ENCODE measurements at regions not wholly inside any gene's neighbourhood (a gene's known extent, or its start where the extent isn't known, plus 50 kb on each side); places are given as distances from the start of the nearest gene placed in this dataset.

DNA sequence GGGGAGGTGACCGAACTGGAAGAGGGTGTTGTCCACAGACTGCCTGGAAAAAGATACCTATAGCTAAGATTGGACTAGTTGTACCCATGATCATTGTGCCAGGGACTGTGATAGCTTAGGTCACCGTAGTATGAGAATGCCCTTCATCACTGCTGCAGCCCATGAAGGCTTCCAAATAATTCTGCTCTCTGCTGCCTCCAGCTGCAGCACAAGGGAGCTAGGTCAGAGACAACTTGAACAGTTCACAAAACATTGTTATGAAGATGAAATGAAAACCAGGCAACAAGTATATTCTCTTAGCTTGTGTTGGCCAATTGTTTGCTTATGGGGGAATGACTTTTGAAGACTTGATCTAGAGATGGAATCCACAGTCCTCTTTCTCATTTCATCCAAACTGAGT, 246.7 kb downstream of the MRPL39 start:
- Histone ChIP-seq H3K79me2 (ENCODE audit: low read length) (no peaks in the 10 kb centered on the region), H3K4me2 (ENCODE audit: low read length) (no peak overlapping the region), H4K20me1 (ENCODE audit: insufficient read depth, low read length) (no peaks in the 10 kb centered on the region), H3K4me1 (ENCODE audit: low read length) (peaks cover 24% of the 10 kb centered on the region), H3K36me3 (replicated peaks; ENCODE audit: low read depth, low read length) (no peaks in the 10 kb centered on the region), H3K4me3 (ENCODE audit: low read length) (no peak overlapping the region), H3K9me3 (ENCODE audit: insufficient read depth, low read length) (no peaks in the 10 kb centered on the region), H3K9ac (ENCODE audit: low read length) (no peak overlapping the region), H3K27me3 (ENCODE audit: low read depth, low read length) (no peaks in the 10 kb centered on the region), H3K27ac (ENCODE audit: low read length) (no peak overlapping the region), H2AFZ (ENCODE audit: low read depth, low read length) (no peak overlapping the region)
- TF ChIP-seq, protein P1, sequence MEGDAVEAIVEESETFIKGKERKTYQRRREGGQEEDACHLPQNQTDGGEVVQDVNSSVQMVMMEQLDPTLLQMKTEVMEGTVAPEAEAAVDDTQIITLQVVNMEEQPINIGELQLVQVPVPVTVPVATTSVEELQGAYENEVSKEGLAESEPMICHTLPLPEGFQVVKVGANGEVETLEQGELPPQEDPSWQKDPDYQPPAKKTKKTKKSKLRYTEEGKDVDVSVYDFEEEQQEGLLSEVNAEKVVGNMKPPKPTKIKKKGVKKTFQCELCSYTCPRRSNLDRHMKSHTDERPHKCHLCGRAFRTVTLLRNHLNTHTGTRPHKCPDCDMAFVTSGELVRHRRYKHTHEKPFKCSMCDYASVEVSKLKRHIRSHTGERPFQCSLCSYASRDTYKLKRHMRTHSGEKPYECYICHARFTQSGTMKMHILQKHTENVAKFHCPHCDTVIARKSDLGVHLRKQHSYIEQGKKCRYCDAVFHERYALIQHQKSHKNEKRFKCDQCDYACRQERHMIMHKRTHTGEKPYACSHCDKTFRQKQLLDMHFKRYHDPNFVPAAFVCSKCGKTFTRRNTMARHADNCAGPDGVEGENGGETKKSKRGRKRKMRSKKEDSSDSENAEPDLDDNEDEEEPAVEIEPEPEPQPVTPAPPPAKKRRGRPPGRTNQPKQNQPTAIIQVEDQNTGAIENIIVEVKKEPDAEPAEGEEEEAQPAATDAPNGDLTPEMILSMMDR (IDR thresholded peaks at IDR 0.05; ENCODE audit: low read depth, low read length), result peak; percentile 30
- no peak for TF ChIP-seq EZH2phosphoT487 (IDR thresholded peaks at IDR 0.05; ENCODE audit: low read depth)

DNA sequence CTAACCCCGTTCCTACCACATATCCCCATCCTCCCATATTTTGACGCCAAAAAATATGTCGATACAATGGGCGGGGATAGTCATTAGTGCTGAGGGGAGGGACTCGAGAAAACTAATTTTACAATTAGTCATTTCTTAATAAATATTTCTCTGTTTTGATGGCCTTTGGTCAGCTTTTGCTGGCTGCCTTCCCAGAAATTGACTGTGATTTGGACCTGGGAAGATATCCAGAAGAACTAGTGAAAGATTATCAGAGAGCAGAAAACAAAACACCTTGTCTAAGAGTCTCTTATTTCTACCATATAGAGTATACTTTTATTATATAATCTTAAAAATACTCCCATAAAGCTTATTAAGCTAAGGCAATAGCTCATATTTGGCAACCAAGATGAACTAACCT, 247.6 kb downstream of the MRPL39 start:
- H3K9ac ChIP-seq (ENCODE audit: low read length), result no peak overlapping the region
- no peaks in the 10 kb centered on the region for H3K79me2 ChIP-seq (ENCODE audit: low read length)
- no peak overlapping the region for H3K27ac ChIP-seq (ENCODE audit: low read length)
- no peak overlapping the region for H3K4me2 ChIP-seq (ENCODE audit: low read length)
- peaks cover 24% of the 10 kb centered on the region for H3K4me1 ChIP-seq (ENCODE audit: low read length)
- no peaks in the 10 kb centered on the region for H3K27me3 ChIP-seq (ENCODE audit: low read depth, low read length)
- no peak overlapping the region for H2AFZ ChIP-seq (ENCODE audit: low read depth, low read length)
- H3K4me3 ChIP-seq (ENCODE audit: low read length), result no peak overlapping the region
- no peaks in the 10 kb centered on the region for H4K20me1 ChIP-seq (ENCODE audit: insufficient read depth, low read length)
- no peaks in the 10 kb centered on the region for H3K36me3 ChIP-seq (replicated peaks; ENCODE audit: low read depth, low read length)
- no peak for TF ChIP-seq EZH2phosphoT487 (IDR thresholded peaks at IDR 0.05; ENCODE audit: low read depth)
- TF ChIP-seq, protein P1 (IDR thresholded peaks at IDR 0.05; ENCODE audit: low read depth, low read length), result no peak
- no peaks in the 10 kb centered on the region for H3K9me3 ChIP-seq (ENCODE audit: insufficient read depth, low read length)

DNA sequence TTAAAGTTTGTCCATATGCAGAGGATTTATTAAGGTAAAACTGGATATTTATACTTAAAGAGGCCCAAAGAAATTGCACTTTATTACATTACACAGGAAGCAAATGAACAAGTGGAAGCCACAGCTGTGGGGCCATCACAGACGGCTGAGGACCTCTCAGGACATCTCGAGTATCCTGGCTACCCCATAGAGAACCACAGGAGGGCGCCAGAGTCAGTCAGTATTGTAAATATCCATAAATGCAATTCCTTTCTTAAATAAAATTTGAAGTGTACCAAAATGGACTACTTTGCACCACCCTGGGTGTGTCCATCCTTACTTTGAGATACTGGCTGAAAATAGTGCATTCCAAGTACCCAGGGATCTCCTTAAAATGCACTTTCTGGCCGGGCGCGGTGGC, 257.2 kb downstream of the MRPL39 start:
- H3K36me3 ChIP-seq (replicated peaks; ENCODE audit: low read depth, low read length), result no peaks in the 10 kb centered on the region
- H3K9ac ChIP-seq (ENCODE audit: low read length), result no peak overlapping the region
- H3K4me2 ChIP-seq (ENCODE audit: low read length), result no peak overlapping the region
- H3K79me2 ChIP-seq (ENCODE audit: low read length), result no peaks in the 10 kb centered on the region
- TF ChIP-seq, protein P1 (IDR thresholded peaks at IDR 0.05; ENCODE audit: low read depth, low read length), result peak; percentile 70
- TF ChIP-seq EZH2phosphoT487 (IDR thresholded peaks at IDR 0.05; ENCODE audit: low read depth), result no peak
- H3K9me3 ChIP-seq (ENCODE audit: insufficient read depth, low read length), result no peaks in the 10 kb centered on the region
- no peaks in the 10 kb centered on the region for H3K27me3 ChIP-seq (ENCODE audit: low read depth, low read length)
- H3K4me3 ChIP-seq (ENCODE audit: low read length), result no peak overlapping the region
- H3K27ac ChIP-seq (ENCODE audit: low read length), result no peak overlapping the region
- no peak overlapping the region for H2AFZ ChIP-seq (ENCODE audit: low read depth, low read length)
- H4K20me1 ChIP-seq (ENCODE audit: insufficient read depth, low read length), result no peaks in the 10 kb centered on the region
- H3K4me1 ChIP-seq (ENCODE audit: low read length), result peaks cover 8% of the 10 kb centered on the region; the same call in 1 of the 2 replicates

DNA sequence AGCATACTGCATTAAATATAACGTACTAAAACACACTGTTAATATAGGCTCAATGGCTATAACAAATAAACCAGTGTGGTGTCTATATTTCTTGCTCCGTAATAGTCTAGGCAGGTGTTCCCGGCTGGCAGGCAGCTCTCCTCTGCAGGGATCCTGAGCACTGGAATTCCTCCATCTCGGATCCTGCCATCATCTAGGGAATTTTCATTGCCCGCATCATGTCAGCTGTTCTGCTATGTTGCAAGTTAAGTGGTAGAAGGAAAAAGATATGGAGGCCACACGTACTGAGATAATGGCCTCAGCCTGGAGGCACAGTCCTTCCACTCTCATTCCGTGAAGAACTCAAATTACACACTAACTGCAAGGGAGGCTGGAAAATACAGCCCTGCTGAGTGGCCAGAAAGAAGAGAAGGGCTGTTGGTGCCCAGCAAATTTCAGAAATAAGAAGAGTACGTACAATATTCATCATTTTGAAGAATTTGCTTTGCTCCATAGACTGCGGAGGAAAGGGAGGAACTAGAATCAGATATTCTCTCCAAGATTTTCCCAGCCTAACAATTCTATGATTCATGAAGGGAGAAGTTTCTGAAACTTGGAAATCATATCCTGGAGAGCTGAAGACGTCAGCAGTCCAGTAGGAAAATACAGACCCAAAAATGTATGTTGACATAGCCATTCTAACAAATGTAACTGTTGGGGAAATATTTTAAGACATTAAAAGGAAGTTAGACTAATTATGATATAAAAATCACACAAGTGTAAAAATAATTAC, 263.3 kb downstream of the MRPL39 start:
- no peak overlapping the region for H3K4me3 ChIP-seq (ENCODE audit: low read length)
- H3K9ac ChIP-seq (ENCODE audit: low read length), result no peak overlapping the region
- H4K20me1 ChIP-seq (ENCODE audit: insufficient read depth, low read length), result no peaks in the 10 kb centered on the region
- TF ChIP-seq, protein P1 (IDR thresholded peaks at IDR 0.05; ENCODE audit: low read depth, low read length), result no peak
- no peak for TF ChIP-seq EZH2phosphoT487 (IDR thresholded peaks at IDR 0.05; ENCODE audit: low read depth)
- no peaks in the 10 kb centered on the region for H3K9me3 ChIP-seq (ENCODE audit: insufficient read depth, low read length)
- no peak overlapping the region for H3K4me2 ChIP-seq (ENCODE audit: low read length)
- no peak overlapping the region for H2AFZ ChIP-seq (ENCODE audit: low read depth, low read length)
- H3K36me3 ChIP-seq (replicated peaks; ENCODE audit: low read depth, low read length), result no peaks in the 10 kb centered on the region
- H3K4me1 ChIP-seq (ENCODE audit: low read length), result no peaks in the 10 kb centered on the region
- no peaks in the 10 kb centered on the region for H3K27me3 ChIP-seq (ENCODE audit: low read depth, low read length)
- H3K79me2 ChIP-seq (ENCODE audit: low read length), result no peaks in the 10 kb centered on the region
- no peak overlapping the region for H3K27ac ChIP-seq (ENCODE audit: low read length)

All from OCI-LY3 (cell line).